Loucy (cell line): ENCODE measurements at regions not wholly inside any gene's neighbourhood (a gene's known extent, or its start where the extent isn't known, plus 50 kb on each side); places are given as distances from the start of the nearest gene placed in this dataset.

Source experiments
- CTCF ChIP-seq: fragments of 200-600 bp; sonication (generic); conservative IDR thresholded peaks from 2 replicates; pipeline ENCODE4 v1.5.1; 2014; ENCODE audit warnings: mild to moderate bottlenecking, antibody characterized with exemption, low read length
- EZH2phosphoT487 ChIP-seq: fragments of 200-600 bp; IDR thresholded peaks from 2 replicates; pipeline ENCODE4 v1.6.1; 2018; ENCODE audit warnings: antibody characterized with exemption, mild to moderate bottlenecking, moderate library complexity, borderline replicate concordance

DNA sequence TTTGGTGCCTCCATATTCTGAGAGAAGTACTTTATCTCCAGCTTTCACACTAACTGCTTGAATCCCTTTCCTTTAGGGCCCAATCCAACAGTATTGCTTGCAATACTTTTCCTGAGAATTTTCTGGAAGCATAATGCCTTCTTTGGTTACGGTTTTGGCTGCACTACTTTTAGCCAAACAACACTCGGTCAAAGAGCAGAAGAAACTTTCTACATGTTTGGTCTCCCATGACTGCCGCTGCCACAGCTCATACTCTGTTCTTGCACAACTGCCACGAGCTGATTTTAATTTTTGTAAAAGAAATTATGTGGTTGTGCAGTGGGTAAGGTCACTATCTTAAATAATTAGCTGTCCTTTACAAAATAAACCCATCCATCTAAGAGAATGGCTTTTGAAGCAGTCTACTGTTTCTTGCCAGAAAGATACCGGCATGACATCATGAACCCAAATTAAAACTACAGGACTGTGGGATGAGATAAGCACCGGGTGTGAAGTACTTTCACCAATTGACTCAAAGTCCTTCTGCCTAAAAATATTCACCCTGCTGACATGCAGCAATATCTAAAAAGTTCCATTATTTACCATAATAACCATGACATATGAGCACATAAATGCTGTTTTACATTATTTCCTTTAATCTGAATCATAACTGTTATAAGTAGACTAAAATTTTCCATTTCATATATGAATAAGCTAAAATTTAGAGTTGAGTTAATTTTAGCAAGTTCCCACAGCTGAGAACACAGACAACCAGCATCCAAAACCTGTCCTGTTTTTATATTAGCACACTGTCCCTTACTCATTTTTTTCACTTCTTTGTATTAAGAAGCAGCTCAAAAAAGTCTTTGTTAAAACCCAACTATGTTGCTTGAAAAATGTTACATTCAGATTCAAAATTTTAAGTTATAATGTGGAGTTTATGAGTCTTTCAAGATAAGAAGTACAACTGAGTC, 1154.3 kb downstream of the EPHA3 start:
- no peak for TF ChIP-seq CTCF
- no peak for TF ChIP-seq EZH2phosphoT487
